HG02571 (cell line): ENCODE measurements at regions not wholly inside any gene's neighbourhood (a gene's known extent, or its start where the extent isn't known, plus 50 kb on each side); places are given as distances from the start of the nearest gene placed in this dataset.

Experiments
- ATAC-seq: cut with Tn5 transposase; IDR thresholded peaks from one replicate; pipeline ENCODE4 v1.9.1; 2021; ENCODE audit warnings: mild to moderate bottlenecking, moderate library complexity; ENCODE audit not compliant: unreplicated experiment

DNA sequence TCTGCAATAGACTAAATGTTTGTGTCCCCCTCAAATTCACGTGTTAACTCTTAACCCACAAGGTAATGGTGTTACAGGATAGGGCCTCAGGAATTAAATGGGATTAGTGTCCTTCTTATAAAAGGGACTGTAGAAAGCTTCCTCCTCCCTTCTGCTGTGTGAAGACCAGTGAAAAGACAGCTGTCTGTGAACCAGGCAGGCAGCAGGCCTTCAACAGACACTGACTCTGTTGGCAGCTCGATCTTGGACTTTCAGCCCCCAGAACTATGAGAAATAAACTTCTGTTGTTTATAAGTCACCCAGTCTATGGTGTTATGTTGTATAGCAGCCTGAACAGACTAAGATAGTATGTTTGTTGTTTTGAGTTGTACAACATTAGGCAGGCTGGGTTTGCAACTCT, 208.1 kb downstream of the GBA3 start:
- no peak for ATAC-seq

DNA sequence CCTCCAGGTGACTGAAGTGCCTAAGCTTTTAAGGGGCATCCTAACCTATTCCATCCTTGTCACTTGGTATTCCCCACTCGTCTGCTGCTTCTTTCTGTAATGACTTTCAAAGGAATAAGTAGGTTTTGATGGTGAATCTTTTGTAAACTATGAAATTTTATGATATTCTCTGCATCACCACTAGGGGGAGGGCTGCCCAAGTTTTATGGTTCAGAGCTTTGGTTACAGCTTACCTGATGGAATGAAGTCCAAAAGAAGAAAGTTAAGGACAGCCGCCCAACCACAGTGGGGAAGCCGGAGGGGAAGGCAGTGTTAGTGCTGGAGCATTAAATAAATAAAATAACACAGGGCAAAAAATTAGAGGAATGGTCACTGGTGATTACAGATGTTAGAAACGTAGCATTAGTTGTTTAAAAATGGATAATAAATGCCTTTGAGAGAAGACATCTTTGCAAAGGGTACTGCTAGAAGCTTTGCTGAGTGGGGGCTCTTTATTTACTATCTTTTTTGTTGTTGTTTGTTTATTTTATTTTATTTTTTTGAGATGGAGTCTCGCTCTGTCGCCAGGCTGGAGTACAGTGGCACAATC, 204.9 kb downstream of the GBA3 start:
- no peak for ATAC-seq

DNA sequence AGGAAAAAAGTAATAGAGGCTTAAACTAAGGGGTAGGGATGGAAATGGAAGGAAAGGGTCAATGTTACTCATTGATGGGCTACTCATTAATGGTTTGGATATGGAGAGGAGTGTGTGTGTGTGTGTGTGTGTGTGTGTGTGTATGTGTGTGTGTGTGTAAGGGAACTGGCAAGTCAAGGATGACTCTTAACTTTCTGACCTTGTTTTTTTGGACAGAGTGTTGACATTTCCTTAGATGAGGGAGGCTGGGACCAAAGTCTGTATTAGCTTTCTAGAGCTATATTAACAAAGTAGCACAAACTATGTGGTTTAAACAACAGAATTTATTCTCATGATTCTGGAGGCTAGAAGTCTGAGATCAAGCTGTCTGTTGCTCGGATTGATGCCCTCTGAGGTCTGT, 202.7 kb downstream of the GBA3 start:
- ATAC-seq, result no peak

DNA sequence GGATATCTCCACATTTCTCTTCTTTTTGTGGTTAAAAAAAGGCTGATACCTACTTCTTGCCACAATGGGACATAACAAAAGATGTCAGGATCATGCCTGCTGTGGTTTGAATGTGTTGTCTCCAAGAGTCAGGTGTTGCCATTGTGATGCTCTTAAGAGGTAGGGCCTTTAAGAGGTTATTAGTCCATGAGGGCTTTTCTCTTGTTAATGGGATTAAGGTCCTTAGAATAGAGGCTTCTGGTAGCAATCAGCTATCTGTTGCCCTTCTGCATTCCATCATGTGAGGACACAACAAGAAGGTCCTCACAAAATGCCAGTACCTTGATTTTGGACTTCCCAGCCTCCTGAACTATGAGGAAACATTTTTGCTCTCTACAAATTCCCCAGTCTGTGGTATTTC, 191.4 kb downstream of the GBA3 start:
- no peak for ATAC-seq

DNA sequence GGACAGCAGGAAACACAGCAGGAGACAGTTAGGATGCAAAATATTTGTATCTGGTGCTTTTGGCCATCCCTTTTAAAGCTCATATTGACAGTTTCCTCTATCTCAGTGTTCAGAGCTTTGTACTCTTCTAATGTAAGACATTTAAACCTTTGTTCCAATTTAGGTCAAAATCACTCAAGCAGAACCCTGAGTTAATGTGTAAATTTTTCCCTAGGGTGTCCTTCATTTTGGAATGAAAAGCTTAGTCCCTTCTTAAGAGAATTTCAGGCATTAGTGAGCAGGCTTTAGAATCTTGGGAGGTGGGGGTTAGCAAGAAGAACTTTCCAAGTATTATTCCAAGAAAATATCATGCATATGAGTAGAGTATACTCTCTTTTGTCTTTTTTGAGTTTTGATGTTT, 188.7 kb downstream of the GBA3 start:
- no peak for ATAC-seq

DNA sequence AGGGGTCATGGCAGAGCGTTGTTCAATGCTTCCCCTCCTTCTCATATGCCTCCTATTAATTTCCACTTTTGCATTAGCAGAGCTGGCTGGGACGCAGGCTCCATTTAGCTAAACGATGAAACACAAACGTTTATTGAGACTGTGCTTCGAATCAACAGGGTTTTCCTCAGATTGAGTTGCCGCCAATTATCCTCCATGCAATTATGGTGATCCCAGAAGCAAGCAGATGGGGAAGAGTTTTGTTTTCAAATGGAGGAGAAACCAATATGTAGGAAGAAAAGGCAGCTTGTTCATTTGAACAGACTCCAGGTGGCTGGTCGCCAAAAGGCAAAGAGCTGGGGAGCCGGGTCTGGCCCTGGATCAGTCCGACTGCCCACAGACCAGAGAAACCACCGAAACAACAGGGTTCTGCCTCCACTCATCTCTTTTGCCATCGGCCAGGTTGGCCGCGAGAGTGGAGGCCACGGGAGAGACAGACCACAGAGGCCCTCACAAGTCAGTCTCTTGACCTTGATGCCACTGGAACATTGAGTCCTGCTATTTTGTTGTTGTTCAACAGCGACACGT, 184.8 kb downstream of the GBA3 start:
- ATAC-seq, result no peak

DNA sequence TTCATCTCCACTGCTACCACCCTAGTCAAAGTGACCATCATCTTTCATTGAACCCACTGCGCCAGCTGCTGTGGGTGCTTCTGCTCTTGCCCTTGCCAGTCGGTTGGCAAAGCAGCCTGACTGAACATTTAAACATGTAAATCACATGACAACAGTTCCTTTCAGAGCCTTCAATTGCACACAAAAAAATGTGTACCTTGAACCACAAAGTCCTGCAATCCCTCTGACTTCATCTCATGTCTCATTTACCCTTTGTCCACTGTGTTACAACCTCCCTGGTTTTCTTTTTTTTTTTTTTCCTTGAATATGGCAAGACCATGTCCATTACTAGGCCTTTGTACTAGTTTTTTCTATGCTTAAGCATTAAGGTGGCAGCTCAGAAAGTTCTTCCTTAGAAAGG, 183.5 kb downstream of the GBA3 start:
- ATAC-seq, result no peak

DNA sequence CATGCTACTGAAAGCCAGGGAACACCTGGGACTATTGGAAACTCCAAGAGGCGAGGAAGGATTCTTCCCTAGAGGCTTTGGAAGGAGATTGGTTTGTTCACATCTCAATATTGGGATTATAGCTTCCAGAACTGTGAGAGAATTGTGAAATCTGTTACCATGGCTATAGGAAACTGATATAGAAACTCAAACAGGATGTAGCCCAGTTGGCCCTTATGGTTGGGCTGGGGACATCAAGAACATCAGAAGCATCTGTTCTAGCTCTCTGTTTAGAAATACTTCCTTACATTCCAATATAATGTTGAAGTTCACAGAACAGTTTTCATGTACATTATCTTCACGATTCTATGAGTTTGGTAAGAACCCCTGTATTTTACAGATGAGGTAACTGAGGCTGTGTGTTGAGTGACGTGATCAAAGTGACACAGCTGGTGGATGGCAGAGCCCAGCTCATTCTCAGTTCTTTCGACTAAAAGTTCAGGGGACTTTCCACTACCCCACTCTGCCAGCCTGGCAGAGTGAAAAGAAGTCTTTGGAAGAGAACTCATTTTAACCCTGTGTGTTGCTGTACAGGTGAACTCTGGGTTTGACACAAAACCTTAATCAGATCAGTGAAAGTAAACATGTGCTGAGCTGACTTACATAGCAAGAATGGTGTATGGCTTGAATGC, 183.0 kb downstream of the GBA3 start:
- no peak for ATAC-seq

DNA sequence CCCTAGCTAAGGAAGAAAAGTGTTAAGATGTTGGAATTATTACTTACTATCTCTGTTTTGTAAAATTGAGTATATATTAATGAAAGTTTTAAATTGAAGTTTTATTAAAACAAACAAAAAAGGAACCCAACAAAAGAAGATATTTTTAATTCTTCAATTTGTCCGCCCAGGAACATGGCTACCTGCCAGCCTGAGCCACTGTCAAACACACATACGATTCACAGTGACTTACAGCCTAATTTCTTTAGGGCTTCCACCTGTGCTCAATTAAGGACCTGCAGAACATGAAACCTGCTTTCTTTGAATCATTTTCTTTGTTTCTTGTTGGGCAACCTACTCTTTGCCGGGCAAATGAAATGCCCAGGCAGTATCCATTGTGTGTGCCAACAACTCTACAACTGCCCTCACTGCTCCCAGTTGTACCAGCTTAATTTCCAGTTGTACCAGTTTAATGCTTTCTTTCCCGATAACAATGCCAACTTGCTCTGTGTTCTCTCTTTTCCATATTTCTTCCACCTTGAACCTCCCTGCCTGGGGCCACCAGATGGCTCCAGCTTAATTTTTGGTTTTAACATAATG, 181.7 kb downstream of the GBA3 start:
- no peak for ATAC-seq

DNA sequence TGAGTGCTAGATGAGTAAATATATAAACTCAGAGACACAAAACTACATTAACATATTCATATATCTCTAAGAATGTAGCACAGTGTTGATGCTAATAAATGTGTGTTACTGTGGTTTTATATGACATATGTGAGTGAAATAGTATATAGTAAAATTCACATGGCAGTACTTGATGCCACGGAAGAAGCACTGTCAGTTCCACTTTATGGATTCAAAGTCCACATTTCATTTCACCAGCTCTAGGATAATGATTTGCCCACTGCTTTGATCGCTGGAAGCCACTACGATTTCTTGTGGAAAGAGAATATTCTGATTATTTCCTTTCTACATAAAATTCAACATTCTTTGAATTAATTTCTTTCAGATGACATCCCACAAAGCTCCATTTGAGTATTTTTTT, 181.2 kb downstream of the GBA3 start:
- no peak for ATAC-seq

DNA sequence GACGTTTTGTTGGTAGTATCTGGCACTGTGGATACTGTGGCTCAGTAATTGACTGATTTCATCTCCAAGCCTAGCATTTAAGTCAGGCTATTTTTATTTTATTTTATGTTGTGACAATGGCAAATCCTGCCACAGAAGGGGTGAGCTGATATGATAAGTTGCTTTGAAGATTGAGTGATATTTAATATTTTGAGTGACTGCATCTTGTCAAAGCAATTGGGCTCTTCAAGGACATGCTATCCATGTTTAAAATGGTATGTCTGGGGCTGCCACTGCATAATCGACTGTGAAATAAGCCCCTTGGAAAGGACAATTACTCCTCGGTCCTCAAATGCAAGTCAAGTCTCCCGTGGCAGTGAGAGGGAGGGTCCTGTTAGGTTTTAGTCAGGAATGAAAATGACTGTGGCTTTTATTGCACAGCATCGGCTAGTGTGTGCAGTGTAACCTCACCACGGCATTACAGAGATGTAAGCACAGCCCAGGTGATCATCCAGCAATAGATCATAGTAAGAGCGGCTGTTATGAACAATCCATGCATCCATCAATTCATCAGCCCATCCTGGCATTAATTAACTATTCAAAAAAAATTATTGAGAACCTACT, 178.2 kb downstream of the GBA3 start:
- no peak for ATAC-seq

DNA sequence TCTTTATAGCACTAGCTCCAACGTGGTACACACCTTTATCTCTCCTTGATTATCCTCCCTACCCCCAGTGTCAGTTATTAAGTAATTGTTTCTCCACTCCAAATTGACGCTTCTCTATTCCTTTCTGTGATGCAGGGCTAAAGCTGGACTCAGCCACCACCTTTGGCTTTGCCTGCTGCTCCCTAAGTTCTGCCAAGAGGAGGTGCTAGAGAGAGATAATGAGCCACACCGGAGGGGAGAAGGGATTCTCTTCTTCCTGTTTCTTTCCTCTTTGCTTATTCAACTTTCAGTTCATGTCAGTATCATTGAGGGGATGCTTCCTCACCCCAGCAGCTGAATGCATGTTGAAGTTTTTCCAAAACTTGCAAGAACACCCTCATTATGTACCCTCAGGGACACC, 176.5 kb downstream of the GBA3 start:
- ATAC-seq, result no peak
